Heart left ventricle (tissue), 13 donors: ENCODE measurements at regions not wholly inside any gene's neighbourhood (a gene's known extent, or its start where the extent isn't known, plus 50 kb on each side); places are given as distances from the start of the nearest gene placed in this dataset.

Source experiments
- CTCF ChIP-seq, 12 donors: fragments of 200-600 bp; sonication (generic) in 4 of 12; IDR thresholded peaks; one replicate each; pipeline versions ENCODE4 v1.5.0 to v1.8.0; 2018 to 2022; ENCODE audit warnings: antibody characterized with exemption in 12 of 12, mild to moderate bottlenecking in 5 of 12
- POLR2A ChIP-seq, 2 donors: fragments of 450-650 bp; IDR thresholded peaks; one replicate each; pipeline ENCODE4 v1.6.1; 2017; ENCODE audit warnings: antibody characterized with exemption in 2 of 2, mild to moderate bottlenecking in 2 of 2, moderate library complexity in 2 of 2
- donor health status: ischemic (EF 13 %, LVEDD 7.1; RV severe dilation, severe dysfunction).
- donor health status: DM: no; HTN: yes; CAD: no.
- donor health status: DM: no; HTN: no; CAD: no.
- donor health status: ischemic (EF 25% LVEDD 6.9; RV normal size, moderate dysfunction).
- donor health status: ischemic (EF 25% LVEDD 5.7; RV mildly dilated, moderate dysfunction).
- donor health status: ischemic (EF 35%, LVEDD 5.7; RV mildly dilated, moderate dysfunction).
- donor health status: nonischemic (EF 11% LVEDD 7.7; RV severe dilation, severe dysfunction).
- donor health status: DM: yes; HTN: yes; CAD: no.
- donor health status: PGD.
- donor health status: ischemic (EF 29% LVEDD 5.4; RV normal size, mild dysfunction).
- donor health status: nonischemic (EF 23%, LVEDD 6.1; RV moderate dilation, normal function).

- TF ChIP-seq CTCF (IDR thresholded peaks at IDR 0.05) (no peak), POLR2A (IDR thresholded peaks at IDR 0.05) (no peak)
These were observed 502.8 kb downstream of the MN1 start for GRCh38 chr22:27298742-27299141.
